ENCODE measurements at regions not wholly inside any gene's neighbourhood (a gene's known extent, or its start where the extent isn't known, plus 50 kb on each side); places are given as distances from the start of the nearest gene placed in this dataset.

DNA sequence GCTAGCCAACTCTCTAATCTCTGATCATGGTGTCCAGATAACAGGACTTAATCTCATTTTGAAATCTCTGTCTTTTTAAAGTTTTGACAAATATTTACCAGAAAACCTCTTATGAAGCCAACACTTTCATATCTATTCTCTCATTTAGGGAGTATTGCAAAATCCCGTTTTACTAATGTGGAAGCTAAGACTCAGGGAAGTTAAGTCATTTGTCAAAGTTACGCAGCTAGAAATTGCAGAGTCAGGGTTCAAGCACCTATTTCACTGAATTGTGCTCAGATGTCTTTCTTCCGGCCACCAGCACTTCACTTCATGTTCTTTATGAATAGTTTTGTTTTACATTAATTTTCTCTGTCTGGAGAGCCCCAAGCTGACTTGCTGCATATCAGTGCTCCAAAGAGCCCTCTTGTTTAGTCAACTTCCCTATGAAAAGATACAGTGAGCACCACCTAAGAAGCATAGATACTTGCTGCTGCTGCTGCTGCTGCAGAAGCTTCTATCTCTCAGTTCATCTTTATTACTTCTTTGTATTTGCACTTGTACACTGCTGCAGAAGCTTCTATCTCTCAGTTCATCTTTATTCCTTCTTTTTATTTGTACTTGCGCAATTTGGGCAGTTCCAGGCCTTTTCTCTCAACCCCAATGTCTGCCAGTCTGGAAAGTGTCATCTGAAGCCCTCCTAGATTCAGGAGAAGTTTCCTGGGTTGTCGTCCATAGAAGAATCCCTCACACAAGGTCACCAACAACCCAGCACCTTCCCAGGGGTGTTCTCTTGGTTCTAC is 329.7 kb downstream of the MAFB start:
- peak; percentile 88 for DNase-seq

DNA sequence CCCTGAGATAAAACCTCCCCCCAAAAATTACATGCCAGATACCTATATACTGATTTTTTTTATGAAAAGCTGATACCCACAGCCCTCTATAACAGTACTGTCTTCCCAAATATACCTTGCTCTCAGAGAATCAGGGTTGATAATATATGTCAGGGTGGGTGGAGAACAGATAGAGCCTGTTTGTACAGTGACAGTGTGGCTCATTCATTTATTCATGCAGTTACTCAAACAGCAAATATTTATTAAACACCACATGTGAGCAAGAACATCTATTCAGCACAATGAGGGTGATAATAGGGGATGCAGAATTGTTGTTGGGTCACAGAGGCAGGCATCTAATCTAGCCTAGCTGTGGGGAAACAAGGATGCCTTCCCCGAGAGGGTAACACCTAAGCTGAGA is 334.2 kb downstream of the MAFB start:
- DNase-seq: no peak

DNA sequence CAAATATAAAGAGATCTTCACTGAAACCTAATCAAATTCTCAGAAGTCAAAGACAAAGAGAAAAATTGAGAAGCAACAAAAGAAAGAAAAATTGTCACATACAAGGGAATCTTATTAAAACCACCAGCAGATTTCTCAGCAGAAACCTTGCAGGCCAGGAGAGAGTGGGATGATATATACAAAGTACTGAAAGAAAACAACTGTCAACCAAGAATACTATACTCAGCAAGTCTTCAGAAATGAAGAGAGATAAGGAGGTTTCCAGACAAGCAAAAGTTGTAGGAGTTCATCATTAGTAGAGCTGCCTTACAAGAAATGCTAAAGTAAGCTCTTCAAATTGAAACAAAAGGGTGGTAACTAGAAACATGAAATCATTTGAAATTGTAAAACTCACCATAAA is 345.6 kb downstream of the MAFB start:
- no peak for DNase-seq

DNA sequence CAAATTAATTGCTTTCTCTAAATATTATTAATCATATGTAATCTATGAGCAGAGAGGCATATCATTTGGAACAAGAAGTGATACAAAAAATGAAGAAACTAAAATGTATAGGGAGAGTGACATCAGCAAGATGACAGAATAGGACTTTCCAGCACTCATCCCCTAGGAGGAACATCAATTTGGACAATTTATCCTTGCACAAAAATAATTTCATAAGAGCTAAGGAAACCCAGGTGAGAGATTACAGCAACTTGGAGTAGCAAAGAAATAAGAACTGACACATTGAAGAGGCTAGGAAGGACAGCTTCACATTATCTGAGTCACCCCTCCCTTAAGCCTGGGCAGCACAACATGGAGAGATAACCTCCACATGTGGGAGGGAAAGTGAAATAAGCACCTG is 347.5 kb downstream of the MAFB start:
- peak; percentile 85 for DNase-seq

DNA sequence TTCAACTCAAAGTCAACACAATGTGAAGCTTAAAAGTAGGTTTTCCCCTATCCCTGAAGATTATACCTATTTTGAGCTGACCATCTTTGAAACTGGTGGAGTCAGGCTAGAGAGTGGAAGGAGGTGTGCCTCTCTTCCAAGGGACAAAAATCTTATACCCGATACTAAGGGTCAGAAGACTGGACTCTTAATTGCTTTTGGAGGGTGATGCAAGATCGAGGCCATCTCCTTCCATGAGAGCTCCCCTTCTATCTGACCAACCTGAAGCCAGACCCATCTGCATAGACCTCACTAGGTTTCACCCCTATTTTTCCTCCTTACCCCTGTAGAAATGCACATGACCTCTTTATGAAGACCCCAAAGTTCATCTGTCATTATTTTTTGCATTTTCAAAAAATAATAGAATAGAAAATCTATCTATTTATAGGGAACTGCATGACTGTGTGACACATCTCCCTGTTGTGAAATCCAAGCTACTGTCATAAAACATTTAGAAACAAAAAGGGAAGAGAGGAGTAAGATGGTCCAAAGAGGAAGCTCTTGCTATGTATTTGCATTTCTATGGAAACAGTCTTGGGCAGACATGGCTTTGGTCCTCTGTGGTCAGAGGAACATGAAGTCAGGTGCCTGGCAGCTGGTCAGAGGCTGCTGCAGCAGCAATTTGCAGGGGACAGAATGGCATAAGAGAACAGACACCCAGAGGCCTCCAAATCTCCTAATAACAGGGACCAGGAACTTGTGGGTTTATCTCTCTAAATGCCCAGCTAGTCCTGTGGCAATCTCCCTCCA is 349.2 kb downstream of the MAFB start:
- DNase-seq: peak; percentile 99

DNA sequence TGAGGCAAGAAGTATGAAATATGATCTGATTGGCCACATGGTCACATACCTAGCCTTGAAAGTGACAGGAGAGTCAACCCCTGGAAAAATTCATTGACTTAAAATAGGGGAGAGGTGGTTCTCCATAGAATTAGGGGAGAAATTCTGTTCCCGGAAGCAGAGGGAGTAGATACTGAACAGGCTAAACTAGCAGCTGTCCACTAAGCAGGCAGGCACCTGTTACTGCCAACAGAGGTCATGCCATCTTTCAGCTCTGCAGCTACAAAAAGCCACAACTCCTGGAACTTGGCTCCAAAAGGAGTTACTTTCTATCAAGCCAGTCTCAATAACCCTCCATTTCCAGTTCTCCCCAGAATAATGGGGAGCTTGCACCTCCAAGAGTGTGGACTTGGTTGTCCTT is 352.5 kb downstream of the MAFB start:
- DNase-seq: no peak

DNA sequence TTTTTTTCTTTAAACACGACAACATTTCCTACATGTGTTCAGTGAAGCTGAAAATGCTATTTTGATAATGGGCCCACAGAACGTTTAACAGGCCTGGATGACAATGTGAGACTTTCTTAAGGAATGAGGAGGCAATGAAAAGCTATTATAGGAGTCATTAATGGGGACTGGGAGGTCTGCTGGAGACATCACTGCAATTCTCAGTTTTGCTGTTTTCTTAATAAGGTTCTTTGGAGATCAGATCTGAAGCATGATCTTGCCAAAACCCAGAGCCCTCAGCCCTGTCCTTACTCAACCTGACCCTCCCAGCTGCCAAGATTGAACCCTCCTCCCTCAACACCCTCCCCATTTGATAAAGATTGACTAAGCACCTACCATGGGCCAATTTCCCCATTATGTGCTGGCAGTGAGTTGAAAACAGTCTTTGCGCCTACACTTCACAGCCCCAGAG is 353.1 kb downstream of the MAFB start:
- DNase-seq: no peak

DNA sequence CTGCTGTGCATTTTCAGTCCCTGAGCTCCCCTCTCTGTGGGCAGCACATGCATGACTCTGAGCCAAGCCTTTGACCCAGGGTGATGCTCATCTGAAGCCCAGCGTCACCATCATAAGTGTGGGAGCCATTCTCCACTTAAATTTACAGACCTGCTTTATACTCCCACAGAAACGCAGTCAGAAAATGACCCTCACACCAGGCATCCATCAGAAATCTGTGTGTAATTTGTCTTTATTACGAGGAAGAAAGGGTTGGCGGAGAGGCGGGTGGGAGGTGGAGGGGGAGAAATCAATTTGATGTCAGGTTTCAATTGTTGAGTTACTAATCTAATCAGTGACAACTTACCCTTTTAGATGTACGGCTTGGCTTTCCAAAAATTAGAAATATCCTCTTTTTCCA is 353.6 kb downstream of the MAFB start:
- DNase-seq: no peak

DNA sequence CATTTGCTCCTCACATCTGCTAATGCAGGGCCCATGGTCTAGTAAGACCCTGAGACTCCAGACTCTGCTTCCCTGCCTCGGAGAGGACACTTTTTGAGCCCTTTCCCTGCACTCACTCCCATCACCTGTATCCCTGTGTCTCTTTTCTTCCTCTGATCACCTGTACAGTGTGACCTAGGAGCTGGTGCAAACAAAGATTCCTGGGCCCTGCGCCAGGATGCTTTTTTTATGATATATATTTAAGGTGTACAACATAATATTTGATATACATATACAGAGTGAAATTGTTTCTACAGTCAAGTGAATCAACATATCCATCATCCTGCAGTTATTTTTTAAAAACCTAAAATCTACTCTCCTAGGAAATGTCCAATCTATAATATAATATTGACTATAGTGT is 355.4 kb downstream of the MAFB start:
- DNase-seq: no peak

DNA sequence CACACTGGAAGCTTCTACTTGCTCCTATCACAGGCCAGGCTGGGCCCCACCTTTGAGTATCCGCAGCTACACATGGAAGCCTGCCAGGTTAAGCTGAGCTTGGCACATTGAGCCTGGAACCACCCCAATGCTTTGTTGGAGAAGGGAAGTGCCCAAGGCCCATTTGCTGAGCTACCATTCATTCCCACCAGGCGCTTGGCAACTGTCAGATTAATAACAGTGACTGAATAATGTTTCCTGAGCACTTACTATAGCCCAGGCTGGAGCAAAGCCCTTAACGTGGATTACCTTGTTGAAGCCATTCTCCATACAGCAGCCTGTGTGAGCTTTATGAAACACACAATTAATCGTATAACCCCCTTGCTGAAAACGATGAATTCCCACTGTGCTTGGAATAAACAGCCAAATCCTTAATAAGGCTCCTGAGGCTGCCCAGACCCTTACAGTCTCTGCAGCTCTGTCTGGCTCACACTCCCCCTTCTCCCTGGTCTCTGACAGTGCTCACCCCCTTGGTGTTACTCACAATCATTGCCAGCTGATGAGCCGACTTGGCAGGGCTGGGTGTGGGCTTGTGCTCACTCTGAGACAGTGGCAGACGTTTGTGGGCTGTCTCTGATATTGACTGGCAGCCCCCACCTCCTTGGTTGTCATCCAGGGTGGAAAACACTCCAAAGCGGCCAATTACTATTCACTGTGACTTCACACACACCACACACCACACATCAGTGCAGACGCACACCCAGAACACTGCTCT is 357.1 kb downstream of the MAFB start:
- no peak for DNase-seq

DNA sequence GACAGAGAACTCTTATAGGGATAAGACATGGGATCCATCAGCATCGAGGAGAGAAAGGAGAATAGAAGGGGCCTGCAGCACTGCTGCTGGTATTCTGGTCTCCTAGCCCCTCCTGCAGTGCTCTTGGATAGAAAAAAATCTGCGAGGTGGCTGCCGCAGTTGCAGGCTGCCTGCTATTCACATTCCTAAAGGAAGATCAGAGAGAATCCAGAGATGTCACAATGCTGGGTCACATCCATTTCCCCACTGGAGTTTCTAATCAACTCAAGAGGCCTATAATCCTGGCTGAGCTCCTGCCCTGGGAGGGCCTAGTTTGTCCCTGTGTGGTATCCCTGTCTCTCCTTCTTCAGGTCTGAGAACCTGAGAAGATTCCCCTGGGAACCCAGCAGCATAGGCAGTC is 357.8 kb downstream of the MAFB start:
- DNase-seq: no peak

DNA sequence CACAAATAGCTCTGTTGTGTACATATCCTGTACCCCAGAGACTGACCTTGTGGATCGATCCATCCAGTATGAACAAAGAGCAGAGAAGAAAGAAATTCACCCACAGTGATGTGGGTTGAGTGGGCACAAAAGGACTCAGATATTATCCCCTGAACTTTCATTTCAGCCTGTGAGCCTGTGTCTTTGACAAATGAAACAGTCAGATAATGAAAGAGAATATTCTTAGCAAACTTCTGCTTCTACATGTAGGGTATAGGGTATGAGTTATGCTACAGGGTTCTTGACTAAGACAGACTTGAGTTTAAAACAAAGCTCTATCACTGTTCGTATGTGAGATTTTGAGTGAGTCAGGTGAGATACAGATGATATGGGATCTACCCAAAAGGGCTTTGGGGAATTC is 359.7 kb downstream of the MAFB start:
- DNase-seq: peak; percentile 61

DNA sequence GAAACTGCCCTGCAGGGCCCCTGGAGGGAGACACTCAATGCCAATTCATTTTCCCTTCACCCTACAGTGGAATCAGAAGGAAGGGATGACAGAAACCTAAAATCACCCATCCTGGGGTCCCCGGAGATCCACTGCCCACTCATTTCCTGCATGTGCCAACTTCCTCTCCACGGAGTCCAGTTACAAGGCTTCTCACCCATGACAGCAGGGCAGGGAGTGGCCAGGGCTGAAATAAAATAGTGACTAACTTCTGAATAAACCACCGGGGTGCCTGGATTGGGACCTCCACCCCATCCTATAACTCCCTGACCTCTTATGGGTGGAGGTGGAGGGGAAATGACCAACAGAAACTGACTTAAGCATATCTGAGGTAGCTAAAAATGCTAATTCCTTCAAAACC is 362.3 kb downstream of the MAFB start:
- peak; percentile 94 for DNase-seq

DNA sequence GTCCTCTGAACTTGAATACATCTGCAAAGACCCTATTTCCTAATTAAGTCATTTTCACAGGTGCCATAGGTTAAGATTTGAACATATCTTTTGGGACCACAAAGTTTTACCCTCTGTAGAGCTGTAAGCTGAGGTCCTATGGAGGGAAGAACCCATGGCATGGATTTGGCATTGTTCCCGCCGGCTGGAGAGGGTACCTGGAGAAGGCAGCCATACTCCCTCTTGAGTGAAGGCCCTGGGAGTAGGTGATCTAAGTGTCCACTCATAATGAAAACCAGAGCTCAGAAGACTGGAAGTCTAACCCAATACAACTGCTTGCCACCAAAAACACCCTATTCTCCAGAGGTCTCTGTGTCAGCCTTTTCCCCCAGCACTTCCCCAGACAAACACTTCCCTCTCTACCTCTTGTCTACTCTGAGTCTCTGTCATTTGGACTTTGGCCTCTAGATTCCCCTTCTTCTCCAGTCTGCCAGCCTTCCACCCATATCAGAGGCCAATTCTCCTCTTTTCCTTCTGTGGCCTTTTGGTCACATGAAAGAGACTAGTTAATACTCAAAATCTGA is 363.9 kb downstream of the MAFB start:
- peak; percentile 54 for DNase-seq

DNA sequence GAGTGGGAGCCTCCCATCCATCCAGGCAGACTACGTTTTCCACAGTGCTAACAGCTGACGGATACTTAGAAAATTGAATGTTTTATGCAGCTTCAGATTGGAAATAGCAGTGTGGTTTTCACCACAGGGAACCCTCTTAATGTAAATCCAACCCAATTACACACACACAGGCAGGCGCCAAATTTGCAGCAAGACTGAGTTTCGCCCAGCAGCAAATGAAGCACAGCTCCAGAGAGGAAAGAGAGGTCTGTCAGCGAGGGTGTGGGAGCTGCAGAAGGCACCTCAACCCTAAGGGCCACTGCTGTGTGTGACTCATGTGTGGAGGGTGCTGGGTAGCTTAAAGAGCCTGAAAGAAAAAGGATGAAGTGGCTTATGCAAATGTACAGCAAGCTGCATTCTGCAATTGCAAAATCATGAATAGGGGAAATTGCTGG is 365.7 kb downstream of the MAFB start:
- peak; percentile 98 for DNase-seq

DNA sequence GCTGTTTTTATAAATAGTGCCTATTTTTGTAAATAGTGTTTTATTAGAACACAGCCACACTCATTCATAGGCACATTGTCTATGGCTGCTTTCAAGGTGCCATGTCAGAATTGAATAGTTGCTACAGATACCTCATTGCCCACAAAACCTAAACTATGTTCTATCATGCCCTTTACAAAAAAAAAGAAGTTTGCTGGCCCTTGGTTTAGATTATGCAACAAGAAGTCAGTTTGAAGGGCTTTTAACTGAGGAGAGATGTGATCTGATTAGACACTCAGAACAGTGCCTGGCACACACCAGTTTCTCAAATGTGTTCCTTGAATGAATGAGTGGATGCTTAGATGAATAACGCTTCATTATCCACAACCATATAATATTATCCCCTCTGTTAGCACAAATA is 366.1 kb downstream of the MAFB start:
- DNase-seq: peak; percentile 54

DNA sequence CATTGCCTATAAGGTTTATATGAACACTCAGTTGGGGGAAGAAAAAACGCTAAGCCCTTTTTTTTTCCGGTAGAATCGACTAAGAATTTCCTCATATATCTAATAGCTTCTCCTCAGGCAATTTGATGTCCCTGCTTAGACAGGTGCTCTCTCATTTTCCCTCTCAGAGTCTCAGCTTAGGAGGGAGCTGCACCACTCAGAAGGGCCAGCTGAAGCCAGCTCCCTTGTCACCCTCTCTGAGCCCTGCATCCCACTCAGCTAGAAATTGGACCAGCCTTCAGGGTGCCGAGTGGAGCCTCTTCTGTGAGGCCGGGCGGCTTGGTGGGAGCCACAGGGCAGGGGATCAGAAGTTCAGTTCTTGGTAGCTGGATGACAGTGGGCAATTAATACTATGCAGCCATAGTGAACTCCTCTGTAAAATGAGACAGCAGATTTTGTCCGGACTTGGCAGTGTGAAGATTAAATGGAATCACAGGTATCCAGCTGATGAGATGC is 368.5 kb downstream of the MAFB start:
- no peak for DNase-seq

DNA sequence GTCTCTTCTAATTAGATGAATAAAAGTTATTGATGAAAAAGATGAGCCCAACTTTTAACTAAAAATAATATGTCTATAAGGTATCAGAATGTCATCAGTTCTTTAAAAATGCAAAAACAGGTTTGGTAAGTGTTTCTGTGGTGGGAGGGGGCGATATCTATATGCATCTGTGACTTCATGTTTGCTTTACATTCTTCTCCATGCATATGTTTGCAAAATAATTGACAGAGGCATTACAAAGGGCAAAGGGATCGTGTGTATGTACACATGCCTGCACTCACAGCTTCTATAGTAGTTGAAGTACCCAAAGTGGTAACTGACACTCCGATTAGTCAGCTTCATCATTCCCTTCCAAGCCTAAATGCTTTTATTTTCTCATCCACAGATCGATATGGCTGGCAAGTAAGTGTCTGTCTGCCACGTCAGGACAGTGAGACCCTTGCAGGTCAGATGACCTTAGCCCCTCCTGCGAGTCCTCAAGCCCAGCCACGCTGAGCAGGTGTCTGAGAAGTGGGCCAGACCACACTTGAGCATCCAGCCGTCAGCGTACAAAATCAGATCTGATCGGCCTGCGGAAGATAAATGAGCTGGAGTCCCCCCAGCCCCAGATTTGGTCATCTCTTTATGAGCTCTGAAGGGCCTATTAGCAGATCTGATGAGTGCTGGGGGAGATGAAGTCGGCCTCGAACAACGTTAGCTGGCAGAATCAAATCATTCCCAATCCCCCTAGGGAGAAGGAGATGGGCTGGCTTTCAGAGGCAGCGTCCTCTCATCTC is 369.1 kb downstream of the MAFB start:
- DNase-seq: no peak

DNA sequence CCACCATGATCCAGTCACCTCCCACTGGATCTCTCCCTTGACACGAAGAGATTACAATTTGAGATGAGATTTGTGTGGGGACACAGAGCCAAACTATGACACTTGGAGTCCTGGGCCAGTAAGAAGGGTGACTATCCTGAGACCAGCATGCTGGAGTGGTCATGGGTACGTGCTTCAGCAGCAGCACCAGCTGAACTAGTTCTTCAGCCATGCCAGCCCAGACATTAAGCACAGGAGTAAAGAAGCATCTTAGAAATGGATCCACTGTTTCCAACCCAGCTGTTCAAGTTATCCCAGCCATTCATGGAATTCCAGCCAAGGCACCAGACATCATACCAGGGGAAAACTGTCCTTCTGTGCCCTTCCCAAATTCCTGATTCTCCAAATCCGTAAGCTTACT is 370.0 kb downstream of the MAFB start:
- DNase-seq: no peak

DNA sequence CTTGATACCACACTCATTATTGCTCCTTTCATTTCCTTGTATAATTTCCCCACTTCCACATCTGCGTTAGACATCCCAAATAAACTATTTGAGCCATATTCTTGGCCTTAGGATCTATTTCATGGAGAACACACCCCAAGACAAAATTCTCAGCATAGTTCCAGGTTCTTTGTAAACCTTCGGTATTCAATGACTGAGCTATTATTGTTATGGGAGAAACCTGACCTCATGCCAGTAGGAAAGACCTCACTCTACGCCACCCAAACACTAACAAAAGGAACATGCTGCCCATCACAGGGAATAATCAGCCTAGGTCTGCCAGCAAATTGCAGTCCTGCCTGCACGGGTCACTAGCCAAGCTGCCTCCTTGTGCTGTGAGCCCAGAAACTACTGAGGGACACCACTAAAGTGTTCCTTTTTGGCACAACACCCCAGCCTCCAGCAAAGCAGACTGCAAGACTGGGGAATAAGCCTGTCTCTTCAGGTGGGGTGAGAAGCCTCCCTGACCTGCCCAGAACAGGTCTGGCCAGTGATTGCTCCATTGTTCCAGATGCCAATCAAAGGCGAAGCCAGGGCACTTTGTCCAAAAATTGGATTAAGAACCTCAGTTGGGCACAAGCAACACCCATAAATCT is 371.8 kb downstream of the MAFB start:
- DNase-seq: no peak

DNA sequence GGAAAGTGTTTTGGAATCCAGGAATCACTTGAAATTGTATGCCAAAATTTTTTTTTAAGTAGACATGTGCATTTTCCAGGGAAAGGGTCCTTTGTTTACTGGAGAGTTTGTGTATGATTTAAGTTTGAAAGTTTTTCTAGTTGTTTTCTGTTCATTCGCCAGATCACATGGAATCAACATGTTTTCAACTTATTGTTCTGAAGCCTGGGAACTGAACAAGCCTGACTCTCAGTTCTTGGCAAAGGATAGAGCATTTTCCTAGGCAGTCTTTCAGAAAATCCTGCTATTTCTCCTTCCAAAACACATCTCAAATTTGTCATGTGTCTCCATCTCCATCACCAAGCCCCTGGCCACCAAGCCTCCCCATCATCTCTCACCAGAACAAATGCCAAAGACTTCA is 374.8 kb downstream of the MAFB start:
- no peak for DNase-seq

DNA sequence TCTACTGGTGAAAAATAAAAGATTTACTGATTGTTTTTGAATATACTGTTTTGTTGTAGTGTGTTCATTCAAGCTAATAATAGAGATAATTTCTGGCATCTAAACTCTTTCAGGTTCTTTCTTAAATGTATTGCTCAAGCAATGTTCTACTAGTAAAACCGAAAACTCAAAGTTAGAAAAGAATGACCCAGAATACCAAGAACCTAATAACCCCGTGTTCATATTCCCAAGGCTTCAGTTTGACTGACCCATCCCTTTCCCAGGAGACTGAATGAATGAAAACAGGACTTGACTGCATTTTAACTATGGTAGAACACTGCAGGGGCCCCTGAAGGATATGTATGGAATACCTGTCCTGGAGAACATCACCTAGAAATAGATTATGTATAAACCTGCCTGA is 375.3 kb downstream of the MAFB start:
- no peak for DNase-seq
